ENCODE measurements at regions not wholly inside any gene's neighbourhood (a gene's known extent, or its start where the extent isn't known, plus 50 kb on each side); places are given as distances from the start of the nearest gene placed in this dataset.
A peak's percentile ranks its signal among the peaks of the same experiment; 100 is the strongest.

DNA sequence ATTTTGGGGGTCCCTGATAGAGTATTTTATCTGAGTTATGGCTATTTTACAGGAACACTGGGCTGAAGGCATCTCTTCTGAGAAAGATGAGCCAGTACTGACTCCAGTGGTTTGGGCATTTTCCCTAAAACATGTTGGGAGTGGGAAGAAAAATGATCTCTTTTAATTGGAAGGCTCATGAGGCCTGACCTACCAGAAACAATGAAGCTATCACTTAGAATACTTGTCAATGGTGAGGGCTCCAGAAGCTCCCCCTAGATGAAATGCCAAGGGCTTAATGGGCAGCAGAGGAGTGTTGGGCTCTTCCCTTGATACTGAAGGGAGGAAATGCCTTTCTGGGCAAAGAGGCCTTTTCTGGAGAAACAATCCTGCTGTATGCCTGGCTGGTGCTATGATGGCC lies 63.5 kb upstream of the BDNF start:
- H3K4me3 ChIP-seq (ENCODE audit: control insufficient read depth, low read depth, low read length), result no peak overlapping the region
- TF ChIP-seq, protein P1, sequence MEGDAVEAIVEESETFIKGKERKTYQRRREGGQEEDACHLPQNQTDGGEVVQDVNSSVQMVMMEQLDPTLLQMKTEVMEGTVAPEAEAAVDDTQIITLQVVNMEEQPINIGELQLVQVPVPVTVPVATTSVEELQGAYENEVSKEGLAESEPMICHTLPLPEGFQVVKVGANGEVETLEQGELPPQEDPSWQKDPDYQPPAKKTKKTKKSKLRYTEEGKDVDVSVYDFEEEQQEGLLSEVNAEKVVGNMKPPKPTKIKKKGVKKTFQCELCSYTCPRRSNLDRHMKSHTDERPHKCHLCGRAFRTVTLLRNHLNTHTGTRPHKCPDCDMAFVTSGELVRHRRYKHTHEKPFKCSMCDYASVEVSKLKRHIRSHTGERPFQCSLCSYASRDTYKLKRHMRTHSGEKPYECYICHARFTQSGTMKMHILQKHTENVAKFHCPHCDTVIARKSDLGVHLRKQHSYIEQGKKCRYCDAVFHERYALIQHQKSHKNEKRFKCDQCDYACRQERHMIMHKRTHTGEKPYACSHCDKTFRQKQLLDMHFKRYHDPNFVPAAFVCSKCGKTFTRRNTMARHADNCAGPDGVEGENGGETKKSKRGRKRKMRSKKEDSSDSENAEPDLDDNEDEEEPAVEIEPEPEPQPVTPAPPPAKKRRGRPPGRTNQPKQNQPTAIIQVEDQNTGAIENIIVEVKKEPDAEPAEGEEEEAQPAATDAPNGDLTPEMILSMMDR (IDR thresholded peaks at IDR 0.05; ENCODE audit: control insufficient read depth, insufficient read depth, low read depth, low read length, missing control alignments), result no peak
- no peak for DNase-seq (ENCODE audit: low read depth)

DNA sequence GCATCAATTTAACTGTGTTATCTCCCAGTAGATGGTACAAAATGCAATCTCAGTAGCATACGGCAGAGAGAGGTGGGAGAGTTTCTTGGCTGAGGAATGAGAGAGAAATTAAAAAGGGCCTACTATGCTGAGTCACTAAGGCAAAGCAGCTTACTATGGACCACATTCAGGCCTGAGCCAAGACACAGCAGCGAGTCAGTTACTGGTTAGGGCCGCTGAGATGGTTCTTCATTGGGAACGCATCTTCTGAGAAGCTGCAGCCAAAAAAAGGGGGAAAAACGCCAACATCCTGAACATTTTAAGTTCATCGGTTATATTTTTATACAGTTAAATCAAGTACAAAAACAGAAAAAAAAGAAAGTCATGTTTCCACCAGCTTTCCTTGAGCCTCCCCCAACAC lies 61.1 kb upstream of the BDNF start:
- TF ChIP-seq, protein P1 (IDR thresholded peaks at IDR 0.05; ENCODE audit: control insufficient read depth, insufficient read depth, low read depth, low read length, missing control alignments), result no peak
- no peak overlapping the region for H3K4me3 ChIP-seq (ENCODE audit: control insufficient read depth, low read depth, low read length)
- DNase-seq (ENCODE audit: low read depth), result no peak

- TF ChIP-seq, protein P1 (IDR thresholded peaks at IDR 0.05; ENCODE audit: control insufficient read depth, insufficient read depth, low read depth, low read length, missing control alignments), result no peak
- H3K4me3 ChIP-seq (ENCODE audit: control insufficient read depth, low read depth, low read length), result no peak overlapping the region
- DNase-seq (ENCODE audit: low read depth), result peak; percentile 56
Measured at GRCh38 chr11:27757953-27758352, 57.7 kb upstream of the BDNF start.

DNA sequence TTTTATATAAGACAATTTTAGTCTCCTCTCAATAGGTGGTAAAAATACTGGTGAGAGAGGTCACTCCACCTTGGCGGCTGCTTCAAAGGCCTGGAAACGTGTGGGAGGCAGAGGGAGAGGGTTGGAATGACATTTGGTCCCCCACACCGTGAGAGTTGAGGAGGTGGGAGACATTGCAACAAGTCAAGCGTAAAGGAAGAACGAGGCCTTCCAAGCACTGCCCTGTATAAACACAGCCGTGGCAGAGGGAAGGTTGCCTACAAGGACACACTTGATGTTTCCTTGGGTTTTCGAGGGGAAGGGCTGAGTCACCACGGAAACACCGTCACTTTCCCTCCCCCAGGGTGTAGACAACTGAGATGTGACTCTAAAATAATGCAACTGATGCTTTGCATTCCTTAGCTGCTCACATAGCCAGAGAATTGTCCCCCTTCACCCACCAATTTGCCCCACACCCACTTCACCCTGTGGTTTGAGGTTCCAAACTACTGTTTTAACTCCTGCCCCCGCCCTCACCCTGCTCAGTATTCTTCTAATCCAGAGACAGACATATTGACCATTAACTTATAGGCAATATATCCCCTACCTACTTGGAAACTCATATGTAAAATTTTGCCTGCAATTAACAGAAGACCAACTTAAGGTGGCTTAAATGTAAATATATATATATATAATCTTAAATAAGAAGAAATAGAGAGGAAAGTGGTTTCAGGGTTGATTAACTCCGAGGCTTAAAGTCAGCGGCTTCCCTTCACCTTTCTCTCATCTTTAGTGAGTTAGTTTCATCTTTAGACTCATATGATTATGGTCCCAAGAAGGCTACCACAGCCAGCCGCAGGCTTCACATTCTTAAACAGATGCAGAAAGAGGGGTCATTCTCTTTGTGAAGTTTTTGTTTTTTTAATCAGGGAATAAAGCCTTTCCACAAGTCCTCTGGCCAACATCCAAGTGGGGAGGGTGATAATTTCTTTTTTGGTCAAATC lies 54.1 kb upstream of the BDNF start:
- H3K4me3 ChIP-seq (ENCODE audit: control insufficient read depth, low read depth, low read length), result no peak overlapping the region
- TF ChIP-seq, protein P1 (IDR thresholded peaks at IDR 0.05; ENCODE audit: control insufficient read depth, insufficient read depth, low read depth, low read length, missing control alignments), result no peak
- DNase-seq (ENCODE audit: low read depth), result no peak
